GM23248 (cell line): ENCODE measurements at regions not wholly inside any gene's neighbourhood (a gene's known extent, or its start where the extent isn't known, plus 50 kb on each side); places are given as distances from the start of the nearest gene placed in this dataset.

Experiments
- EZH2 ChIP-seq: fragments of 200-600 bp; sonication (generic); IDR thresholded peaks from 2 replicates; pipeline ENCODE4 v1.6.1; 2018; ENCODE audit warnings: antibody characterized with exemption, mild to moderate bottlenecking; ENCODE audit not compliant: insufficient read depth, poor library complexity, severe bottlenecking
- EZH2phosphoT487 ChIP-seq: fragments of 200-600 bp; sonication (generic); IDR thresholded peaks from 2 replicates; pipeline ENCODE4 v1.6.1; 2018; ENCODE audit warnings: antibody characterized with exemption, moderate library complexity, mild to moderate bottlenecking, low read depth; ENCODE audit not compliant: insufficient read depth

- TF ChIP-seq EZH2 (no peak), EZH2phosphoT487 (no peak)
Measured at GRCh38 chr10:111989136-111989911, 194.2 kb downstream of the GPAM start.
